NCI-H748 (cell line): ENCODE measurements at regions not wholly inside any gene's neighbourhood (a gene's known extent, or its start where the extent isn't known, plus 50 kb on each side); places are given as distances from the start of the nearest gene placed in this dataset.

Experiments used
- DNase-seq: peaks from one replicate; lab custom pipeline; 2025; ENCODE audit not compliant: unreplicated experiment; lab: John Stamatoyannopoulos, UW

DNA sequence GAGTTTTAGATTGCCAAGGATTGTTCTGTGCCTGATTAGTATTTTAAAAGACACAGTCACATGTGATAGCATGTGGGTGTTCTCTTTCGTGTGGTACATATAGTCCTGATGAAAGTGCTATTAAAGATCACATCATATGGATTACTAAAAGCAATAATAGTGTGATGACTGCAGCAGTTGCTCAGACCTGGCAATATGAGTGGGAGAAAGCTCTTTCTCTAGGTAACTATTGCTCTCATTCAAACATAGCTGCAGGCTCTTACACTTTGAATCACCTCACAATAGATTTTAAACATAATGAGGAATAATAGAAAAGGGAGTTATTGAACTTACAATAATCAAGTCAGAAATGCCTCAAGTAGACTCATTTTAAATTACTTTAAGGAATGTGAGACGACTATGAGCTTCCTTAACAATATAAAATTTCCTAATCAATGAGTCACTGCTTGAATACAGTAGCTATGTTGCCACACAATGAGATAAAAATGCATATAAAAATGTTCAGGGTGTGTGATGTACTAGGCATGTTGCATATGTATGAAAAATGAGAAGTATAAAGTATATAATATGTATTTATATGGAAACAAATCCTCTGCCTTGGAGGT lies 452.1 kb downstream of the TMX3 start:
- DNase-seq = no peak

DNA sequence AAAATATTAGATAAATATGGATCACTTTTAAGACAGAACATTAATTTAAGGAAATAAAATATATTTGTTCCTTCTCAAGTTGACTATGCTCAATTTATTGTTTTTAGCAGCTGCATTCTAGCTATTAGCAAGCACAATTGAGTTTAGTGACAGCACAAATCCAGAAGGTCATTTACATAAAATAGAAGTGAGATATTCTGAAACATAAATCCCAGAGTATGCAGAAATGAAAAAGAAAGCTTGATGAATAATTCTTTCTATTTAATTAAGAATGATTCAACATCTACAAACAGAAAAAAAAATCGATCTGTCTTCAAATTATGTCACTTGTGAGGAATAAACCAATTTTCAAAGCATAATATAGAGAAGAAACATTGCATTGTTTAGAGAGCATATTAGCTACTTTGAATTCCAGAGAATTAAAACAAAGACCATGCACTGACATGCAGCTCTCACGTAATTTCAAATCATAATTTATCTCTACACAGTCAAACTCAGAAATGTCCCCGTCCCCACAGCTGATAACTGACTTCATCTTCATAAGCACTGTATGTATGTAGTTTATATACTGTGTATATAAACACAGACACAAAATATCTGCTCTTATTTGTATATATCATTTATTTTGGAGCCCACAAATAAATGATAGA lies 458.4 kb downstream of the TMX3 start:
- DNase-seq = no peak

DNA sequence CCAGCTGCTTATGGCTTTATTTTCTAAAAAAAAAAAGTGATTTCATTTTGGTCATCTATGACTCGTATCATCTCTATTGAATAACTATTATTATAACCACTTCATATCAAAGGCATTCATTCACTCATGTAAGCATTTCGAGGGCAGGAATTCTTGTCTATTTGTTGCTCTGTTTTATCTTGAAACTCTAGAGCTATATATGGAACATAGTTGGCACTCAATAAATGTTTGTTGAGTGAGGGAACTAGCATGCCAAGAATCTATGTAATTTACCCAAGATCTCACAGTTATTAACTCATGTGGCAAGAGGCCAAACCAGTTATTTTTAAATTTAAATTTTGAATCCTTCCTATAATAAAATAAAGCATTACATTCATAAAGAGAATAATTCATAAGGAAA lies 470.1 kb downstream of the TMX3 start:
- DNase-seq = no peak

DNA sequence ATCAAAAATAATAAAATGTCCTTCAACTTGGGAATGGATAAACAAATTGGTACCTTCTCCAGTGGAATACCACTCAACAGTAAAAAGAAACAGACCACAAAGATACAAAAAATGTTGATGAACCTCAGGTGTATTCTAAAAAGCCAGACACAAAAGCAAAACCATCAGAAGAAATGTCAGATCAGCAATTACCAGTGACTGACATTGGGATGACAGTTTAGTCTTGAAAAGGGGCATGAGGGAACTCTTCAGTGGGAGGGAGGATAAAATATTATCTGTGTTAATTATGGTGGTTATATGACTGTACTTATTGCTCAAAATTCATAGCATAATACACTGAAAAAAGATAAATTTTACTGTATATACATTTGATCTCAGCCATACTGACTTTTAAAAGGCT lies 473.0 kb downstream of the TMX3 start:
- no peak for DNase-seq

DNA sequence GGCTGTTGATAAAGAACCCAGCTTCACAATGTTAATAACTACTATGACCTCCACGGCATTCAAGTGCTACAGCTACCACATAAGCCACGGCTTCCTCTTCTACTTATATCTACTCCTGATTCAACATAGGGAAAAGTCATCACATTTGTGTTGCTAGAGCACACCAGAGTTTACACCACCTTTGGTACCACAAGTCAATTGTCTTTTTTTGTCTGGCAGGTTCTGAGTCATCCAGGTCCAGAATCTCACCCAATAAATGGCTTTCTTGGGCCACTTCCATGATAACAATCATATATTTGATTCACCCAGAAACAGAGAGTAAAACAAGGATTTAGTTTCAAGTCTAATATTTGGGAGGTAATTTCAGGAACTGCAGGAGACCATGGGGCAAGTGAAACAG lies 480.2 kb downstream of the TMX3 start:
- DNase-seq = no peak

DNA sequence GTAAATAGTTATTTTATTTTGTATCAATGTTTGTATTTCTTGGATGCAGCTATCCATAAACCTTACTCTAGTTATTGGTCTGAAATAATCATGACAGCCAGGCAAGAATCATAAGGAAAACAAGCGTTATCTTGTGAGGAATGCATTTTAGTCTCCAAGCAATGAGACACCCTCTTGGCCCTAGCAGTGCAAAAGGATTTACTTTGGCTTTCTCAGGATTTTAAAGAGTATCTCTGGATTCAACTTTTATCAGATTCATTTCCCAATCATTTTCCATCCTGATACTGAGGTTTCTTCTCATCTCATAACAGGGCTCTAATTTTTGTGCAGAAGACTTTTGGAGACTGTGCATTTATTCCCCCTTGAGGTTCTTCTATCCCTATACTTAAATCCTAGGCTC lies 480.8 kb downstream of the TMX3 start:
- no peak for DNase-seq

DNA sequence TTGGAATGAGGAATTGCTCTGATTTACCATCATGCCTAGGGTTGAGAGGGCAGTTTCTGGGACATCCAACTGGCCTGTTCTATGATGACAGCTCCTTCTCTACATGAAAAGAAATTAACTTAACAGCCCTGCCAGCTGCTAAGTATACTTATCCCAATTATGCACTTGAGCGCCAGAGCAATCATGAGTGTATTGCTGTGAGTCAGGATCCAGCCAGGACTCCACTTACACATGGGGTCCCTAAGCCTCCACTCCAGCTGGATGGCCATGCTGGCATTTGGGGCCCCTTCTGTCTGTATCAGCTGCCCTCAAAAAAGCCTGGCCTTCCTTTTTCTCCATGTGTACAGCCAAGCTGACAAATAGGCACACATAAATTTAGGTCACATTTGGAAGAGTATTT lies 481.9 kb downstream of the TMX3 start:
- DNase-seq = peak; percentile 87

DNA sequence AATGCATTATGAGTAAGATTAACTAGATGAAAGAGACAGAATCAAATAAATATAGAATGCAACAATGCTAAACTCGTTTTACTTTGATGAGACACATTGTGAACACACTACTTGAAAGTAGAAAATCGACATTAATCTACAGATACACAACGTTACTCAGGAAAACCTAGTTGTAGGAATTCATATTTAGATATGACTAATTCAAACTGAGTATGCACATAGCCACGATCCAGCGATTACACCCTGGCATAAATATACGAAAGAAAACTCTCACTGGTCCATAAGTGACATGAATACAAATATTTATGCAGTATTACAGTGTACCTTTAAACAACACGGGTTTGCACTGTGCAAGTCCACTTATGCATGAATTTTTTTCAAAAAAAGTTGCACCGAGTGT lies 485.6 kb downstream of the TMX3 start:
- no peak for DNase-seq

DNA sequence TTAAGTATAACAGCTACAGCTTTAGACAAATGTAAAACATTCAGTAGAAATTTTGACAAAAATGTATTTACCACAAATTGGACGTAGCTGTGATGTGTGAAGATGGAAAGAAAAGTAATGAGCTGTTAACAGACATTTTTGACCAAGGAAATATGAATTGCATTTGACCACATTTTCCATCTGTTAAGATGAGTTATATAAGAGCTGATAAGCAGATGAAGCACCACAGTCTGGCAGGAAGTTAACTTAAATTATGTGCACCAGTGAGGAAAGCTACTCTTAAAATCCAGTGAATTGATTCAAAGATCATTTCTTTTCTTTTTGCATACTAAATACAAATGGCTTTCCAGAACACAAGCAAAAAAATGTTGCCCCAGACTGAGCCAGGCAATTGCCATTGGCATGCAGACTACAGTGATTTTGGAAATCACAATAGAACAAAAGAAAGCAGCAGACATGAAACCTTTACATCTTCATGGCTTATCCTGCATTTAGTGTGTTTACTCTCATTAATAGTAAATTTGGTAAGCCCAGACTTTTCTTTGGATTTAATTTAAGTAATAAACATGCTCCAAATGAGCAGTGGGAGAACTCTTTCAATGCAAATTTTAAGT lies 493.7 kb downstream of the TMX3 start:
- no peak for DNase-seq

DNA sequence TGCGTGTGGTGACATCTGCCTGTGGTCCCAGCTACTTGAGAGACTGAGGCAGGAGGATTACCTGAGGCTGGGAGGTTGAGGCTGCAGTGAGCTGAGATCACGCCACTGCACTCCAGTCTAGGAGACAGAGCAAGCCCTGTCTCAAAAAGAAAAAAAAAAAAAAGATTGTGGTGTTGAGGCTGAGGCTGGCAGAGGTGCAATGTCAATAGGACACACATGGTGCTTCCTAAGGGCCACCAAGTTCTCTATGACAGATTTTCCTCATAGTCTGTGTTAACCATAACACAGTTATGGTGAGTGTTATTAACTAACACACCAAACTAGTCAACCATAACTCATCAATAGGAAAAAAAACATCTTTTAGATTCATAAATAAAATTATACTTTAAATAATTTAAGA lies 494.4 kb downstream of the TMX3 start:
- no peak for DNase-seq

DNA sequence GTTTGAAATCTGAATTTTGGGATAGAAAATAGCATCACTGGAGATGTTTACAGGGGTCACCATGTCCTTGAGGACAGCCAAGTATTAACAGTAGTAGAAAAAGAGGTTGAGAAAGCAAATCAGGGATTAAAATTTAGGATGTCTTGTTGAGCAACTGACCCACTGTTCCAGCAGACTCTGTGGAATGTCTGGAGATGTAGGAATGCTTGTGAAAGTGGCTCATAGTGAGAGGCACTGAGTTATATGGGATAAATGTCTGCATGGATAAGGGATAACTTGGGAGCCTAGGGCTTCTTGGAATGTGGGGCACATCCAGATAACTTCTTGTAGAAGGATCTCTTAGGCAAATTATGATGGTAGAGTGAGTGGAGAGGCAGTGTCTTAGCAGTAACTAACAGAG lies 495.0 kb downstream of the TMX3 start:
- DNase-seq = no peak

DNA sequence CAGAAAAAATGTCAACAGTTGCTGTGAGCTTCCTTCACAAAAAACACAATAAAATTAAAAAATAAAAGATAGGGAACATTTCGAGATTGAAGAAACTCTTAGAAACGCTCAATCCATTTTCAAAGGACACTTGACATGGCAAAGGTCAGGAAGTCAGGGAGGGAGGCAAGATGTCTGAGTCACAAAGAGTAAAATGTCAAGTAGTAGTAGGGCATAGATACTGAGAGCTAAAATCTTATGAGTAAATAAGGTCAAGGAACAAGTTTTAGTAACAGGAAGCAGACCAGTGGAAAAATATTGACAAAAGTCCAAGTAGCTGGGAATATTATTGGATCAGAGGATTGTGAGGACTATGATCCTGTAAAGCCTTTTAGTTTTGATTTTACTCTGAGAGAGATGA lies 495.6 kb downstream of the TMX3 start:
- no peak for DNase-seq

DNA sequence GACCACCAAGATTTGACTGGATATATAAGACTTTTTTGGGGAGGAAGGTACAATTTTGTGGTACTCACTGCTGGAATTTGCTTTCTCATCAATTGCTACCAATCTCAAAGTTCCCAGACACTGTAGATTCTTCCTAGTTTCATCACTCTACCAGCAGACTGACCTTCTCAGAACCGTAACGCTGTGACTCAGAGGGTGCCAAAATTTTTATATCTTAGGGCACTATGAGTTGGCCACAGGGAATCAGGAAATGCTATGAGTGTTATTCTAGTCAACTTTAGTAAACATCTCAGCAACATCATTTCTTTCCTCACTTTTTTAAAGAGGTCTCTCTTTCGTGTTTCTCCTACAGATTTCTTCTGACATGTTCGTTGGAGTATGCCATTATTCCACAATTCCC lies 499.0 kb downstream of the TMX3 start:
- DNase-seq = no peak

DNA sequence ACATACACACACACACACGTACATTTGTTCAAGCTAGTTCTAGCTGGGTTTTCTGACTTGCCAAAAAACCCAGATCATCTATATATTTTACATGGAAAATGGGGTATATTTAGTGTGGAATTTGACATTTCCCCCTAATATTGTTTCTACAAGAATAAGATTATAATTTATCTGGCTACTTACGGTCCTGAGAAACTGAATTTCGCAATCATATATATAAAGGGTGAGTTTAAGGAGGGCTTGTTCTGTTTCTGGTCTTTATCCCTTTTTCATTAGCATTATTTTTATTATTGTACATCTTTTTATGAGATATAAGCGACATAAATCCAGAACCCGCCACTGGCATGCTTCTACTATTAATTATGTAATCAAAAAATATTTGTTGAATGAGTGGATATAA lies 528.9 kb downstream of the TMX3 start:
- no peak for DNase-seq

DNA sequence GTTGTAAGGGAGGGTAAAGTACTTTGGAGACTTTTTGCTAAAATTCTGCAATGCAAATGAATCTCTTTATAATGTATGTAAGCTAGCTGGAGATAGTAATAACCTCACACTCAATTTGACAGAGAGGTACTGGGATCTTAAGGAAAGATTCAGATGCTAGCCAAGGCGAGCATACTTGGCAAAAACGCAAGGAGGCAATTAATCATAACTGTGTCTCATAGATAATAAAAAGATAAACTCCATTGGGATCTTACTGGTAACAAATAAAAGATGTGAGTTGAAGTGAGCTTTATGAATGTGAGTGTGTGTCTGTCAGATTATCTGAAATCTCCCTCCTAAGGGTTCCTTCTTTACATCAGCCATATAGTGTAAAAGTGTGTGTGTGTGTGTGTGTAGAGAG lies 533.0 kb downstream of the TMX3 start:
- no peak for DNase-seq

DNA sequence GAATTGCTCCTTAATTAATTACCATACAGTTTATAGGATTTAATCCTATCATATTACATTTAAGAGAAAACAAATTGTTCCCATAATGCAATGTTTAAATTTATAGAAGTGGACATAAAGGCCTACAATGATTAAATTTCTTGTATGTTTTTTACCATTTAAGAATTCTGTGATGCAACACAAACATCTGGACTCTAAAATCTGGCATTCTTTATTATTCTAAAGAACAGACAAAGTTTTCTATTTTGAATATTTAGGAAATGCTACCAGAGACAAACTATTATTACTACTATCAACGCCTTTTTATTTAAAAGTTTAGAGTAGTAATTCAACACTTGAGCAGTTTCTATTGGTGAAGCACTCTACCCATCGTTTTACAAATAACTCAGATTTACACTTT lies 535.1 kb downstream of the TMX3 start:
- DNase-seq = no peak

DNA sequence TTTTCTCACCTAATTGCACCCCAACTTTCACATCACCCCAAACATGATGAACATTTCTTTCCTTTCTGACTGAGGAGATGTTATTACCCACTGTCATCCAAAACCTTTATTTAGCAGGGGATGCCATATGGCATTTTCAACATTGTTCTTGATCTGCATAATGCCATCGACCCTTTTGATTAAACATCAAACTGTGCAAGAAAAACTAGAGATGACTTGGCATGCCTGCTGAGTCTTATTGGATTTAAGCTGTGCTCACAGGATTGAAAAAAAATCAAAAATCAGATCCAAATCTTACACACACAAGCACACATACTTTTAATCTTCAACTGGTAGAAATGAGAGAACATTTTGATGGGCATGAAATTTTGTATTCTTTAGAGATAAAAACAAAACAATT lies 536.0 kb downstream of the TMX3 start:
- no peak for DNase-seq

DNA sequence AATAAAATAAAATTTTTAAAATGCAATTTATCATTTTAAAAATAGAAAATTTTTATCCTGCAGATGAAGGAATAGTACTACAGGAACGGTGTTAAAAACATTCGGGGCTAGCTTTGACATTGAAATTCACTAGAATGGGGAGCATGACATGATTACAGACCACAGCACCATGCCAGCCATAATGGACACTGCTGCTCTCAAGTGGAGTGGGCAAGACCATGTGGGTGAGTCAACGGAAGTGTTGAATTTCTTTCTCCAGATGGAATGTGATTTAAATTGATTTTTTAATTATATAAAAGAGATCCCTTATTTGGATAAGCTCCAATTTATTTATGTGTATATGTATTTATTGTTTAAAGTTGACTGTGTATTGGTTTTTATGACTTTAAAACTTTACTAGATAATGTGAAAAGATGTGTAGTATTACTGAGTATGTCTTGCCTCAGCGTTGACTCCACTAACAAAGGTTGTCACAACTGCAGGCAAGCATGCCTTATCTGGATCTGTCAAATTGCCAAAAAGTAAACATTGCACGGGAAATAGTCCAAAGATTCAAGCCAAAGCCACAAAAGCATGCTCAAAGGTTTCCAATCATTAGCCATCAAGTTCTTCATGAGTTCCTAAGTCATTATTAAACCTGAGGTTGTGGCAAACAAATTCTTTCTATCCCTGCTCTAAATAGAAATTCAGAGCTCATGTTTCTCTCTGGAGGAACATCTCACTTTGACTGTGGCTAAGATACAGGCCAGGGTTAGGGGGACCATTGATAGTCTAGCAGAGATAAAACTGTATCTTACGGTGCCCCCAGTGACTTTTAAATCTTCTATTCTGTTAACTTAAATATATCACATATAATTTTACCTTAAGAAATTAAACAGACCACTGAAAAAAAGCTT lies 536.9 kb downstream of the TMX3 start:
- DNase-seq = peak; percentile 70

DNA sequence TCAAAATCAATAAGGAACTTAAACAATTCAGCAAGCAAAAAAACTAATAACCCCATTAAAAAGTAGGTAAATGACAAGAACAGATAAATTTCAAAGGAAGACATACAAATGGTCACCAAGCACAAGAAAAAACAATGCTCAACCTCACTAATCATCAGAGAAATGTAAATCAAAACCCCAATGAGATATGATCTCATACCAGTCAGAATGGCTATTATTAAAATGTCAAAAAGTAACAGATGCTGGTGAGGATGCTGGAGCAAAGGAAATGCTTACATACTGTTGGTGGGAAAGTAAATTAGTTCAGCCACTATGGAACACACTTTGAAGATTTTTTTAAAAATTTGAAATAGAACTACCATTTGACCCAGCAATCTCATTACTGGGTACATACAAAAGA lies 538.0 kb downstream of the TMX3 start:
- no peak for DNase-seq

DNA sequence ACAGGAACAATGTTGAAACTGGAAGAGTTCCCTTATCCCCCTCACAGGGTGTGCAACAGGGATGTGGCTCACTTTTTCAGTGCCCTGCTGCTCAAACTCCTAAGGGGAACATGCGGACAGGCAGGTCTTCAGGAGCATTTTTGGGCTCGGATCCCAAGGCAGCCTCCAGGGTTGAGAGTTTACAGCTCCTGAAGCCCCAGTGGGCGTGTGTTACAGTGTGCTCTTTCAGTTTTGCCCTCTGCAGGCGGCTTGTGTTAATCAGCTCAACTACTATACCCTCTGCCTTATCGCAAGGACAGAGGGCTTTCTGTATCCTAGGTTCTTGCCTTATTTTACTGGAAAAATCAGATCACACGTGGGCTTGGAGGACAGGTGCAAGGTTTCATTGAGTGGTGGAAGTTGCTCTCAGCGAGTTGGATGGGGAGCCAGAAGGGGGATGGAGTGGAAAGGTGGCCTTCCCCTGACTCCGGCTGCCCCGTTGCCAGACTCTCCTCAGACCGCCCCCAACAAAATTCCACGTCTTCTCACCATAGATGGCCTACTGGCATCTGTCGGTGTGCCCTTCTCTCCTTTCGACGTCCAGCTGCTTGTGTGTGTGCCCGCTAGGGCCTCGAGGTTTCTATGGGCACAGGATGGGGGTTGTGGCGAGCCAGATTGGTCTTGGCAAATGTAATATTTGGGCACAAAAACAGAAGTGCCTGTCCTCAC lies 541.9 kb downstream of the TMX3 start:
- no peak for DNase-seq

DNA sequence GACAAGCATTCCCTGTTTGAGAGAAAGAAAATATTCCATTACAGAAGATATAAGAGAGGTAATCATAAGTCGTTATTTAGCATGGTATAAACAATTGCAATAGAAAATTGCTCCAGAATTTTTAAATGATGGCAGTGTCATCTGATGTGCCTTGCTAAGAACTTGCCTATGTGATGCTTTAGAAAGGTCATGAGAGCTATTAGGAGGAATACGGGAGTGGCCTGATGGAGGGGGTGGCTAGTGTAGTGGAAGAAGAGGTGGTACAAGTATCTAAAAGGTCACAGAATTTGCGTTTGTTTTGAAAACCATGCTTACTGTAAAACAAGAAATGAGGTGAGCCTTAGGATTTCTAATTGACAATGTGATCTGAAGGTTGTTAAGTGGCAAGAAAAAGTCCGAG lies 550.0 kb downstream of the TMX3 start:
- no peak for DNase-seq
